HepG2 (cell line): ENCODE measurements at regions not wholly inside any gene's neighbourhood (a gene's known extent, or its start where the extent isn't known, plus 50 kb on each side); places are given as distances from the start of the nearest gene placed in this dataset.

ENCODE experiments used
- ATAC-seq: fragments of 200-7000 bp; cut with Tn5 transposase; 3 replicates; pipeline ENCODE4 v1.9.1; 2020; ENCODE audit warnings: mild to moderate bottlenecking, moderate library complexity
- BruUV-seq: library from RNA; stranded (reverse); fragments of 400-500 nt; replicated peaks from 2 replicates; lab custom pipeline; 2021; lab: Mats Ljungman, UMichigan
- CTCF ChIA-PET: fragments of 300-600 bp; formaldehyde crosslinking; extraction: SDS; loops from one replicate; lab custom pipeline; 2021; ENCODE audit warnings: low total read pairs, inconsistent platforms, low intra/inter-chr PET ratio; lab: Yijun Ruan, JAX
- POLR2A ChIA-PET: fragments of 350-600 bp; sonication (Branson Sonifier 250); formaldehyde crosslinking; loops from one replicate; lab custom pipeline; 2020; ENCODE audit warnings: antibody characterized with exemption, inconsistent platforms; lab: Yijun Ruan, JAX
- DNase-seq: peaks from one replicate; pipeline ENCODE4 v3.0.0-alpha.2; 2015; ENCODE audit warnings: low spot score
- FAIRE-seq: peaks from 3 replicates; lab custom pipeline; 2011; peaks lifted over from hg19 to GRCh38; lab: Jason Lieb, UNC
- H2AFZ ChIP-seq: one replicate; pipeline ENCODE4 v1.6.1; 2011; ENCODE audit warnings: low read length, inconsistent platforms
- H3K27ac ChIP-seq: fragments of 300-600 bp; 3 replicates; pipeline ENCODE4 v1.8.0; 2011; ENCODE audit warnings: mixed run types, mild to moderate bottlenecking, mixed read lengths, low read length, inconsistent platforms; ENCODE audit not compliant: insufficient read depth; ENCODE audit errors: extremely low read length
- H3K27me3 ChIP-seq, 2 experiments: fragments of 200-600 bp in 1 of 2; 2 replicates in 1 of 2; 3 replicates in 1 of 2; pipeline versions ENCODE4 v1.6.0 to v1.8.0; 2011; ENCODE audit warnings: low read length in 2 of 2, mild to moderate bottlenecking in 2 of 2, moderate library complexity in 2 of 2, inconsistent platforms in 1 of 2; ENCODE audit not compliant: insufficient read depth in 2 of 2, control insufficient read depth in 1 of 2
- H3K36me3 ChIP-seq, 2 experiments: fragments of 200-600 bp in 1 of 2; replicated peaks in 1 of 2; 2 replicates in 1 of 2; 3 replicates in 1 of 2; pipeline versions ENCODE4 v1.5.1 to v1.8.0; 2011; ENCODE audit warnings: low read length in 2 of 2, inconsistent platforms in 1 of 2; ENCODE audit not compliant: insufficient read depth in 2 of 2, control insufficient read depth in 1 of 2
- H3K4me1 ChIP-seq: 2 replicates; pipeline ENCODE4 v1.5.1; 2012; ENCODE audit warnings: low read length, inconsistent platforms; ENCODE audit not compliant: insufficient read depth
- H3K4me2 ChIP-seq: 2 replicates; pipeline ENCODE4 v1.6.0; 2011; ENCODE audit warnings: low read depth, low read length, inconsistent platforms
- H3K4me3 ChIP-seq, 3 experiments: fragments of 200-600 bp in 1 of 3; sonication (generic), shearing (Covaris generic) in 1 of 3; replicated peaks in 1 of 3; 2 replicates each; pipeline ENCODE4 v1.5.1; 2011 to 2016; ENCODE audit warnings: low read length in 3 of 3, inconsistent platforms in 2 of 3, low read depth in 2 of 3, mild to moderate bottlenecking in 2 of 3, control low read depth in 1 of 3, mixed read lengths in 1 of 3; ENCODE audit not compliant: insufficient read depth in 1 of 3
- H3K79me2 ChIP-seq: one replicate; pipeline ENCODE4 v1.6.1; 2011; ENCODE audit warnings: low read length, inconsistent platforms; ENCODE audit not compliant: insufficient read depth
- H3K9ac ChIP-seq: 2 replicates; pipeline ENCODE4 v1.6.0; 2011; ENCODE audit warnings: mild to moderate bottlenecking, low read depth, low read length, inconsistent platforms; ENCODE audit not compliant: insufficient read depth
- H3K9me3 ChIP-seq: 2 replicates; pipeline ENCODE4 v1.5.1; 2012; ENCODE audit warnings: mild to moderate bottlenecking, low read length
- H4K20me1 ChIP-seq: 2 replicates; pipeline ENCODE4 v1.6.0; 2011; ENCODE audit warnings: inconsistent platforms, mild to moderate bottlenecking, low read length, moderate library complexity; ENCODE audit not compliant: insufficient read depth
- KDM2A ChIP-seq: sonication (generic); formaldehyde crosslinking; IDR thresholded peaks from 2 replicates; pipeline ENCODE4 v1.4.0; 2020; ENCODE audit warnings: low read depth, missing genetic modification reagents, borderline replicate concordance
- MZF1 ChIP-seq: sonication (generic); formaldehyde crosslinking; IDR thresholded peaks from 2 replicates; pipeline ENCODE4 v1.8.1; 2023; ENCODE audit warnings: mild to moderate bottlenecking, missing genetic modification reagents, borderline replicate concordance
- NR2F2 ChIP-seq: IDR thresholded peaks from 2 replicates; pipeline ENCODE4 v1.6.1; 2012; ENCODE audit warnings: low read depth, inconsistent platforms, borderline replicate concordance
- PAF1 ChIP-seq: IDR thresholded peaks from 2 replicates; pipeline ENCODE4 v1.6.1; 2016; ENCODE audit warnings: missing genetic modification reagents, missing compliant biosample characterization
- ZNF441 ChIP-seq: sonication (generic); formaldehyde crosslinking; IDR thresholded peaks from 2 replicates; pipeline ENCODE4 v1.7.0; 2021; ENCODE audit warnings: missing genetic modification reagents, borderline replicate concordance
- WGBS: methylation state at CpG from one replicate; pipeline ENCODE4 v1.1.6; 2017; ENCODE audit warnings: low lambda C conversion rate; 5-methylcytosine and 5-hydroxymethylcytosine counted together
- in situ Hi-C: cut with HindIII; loops from 2 replicates; pipeline ENCODE4 v1.10.0; 2017; ENCODE audit warnings: low pct_unique_long_range_greater_than_20kb; ENCODE audit not compliant: extremely low pct_ligation_motif_present
- intact Hi-C: fragments of 100-400 bp; cut with micrococcal nuclease; formaldehyde crosslinking; loops from one replicate; pipeline ENCODE4 v1.10.0; 2022; ENCODE audit not compliant: unreplicated experiment
- TF ChIP-seq, protein P1 (sequence below): IDR thresholded peaks from 2 replicates; pipeline ENCODE4 v1.6.1; 2016; ENCODE audit warnings: control low read depth
- TF ChIP-seq, protein P2 (sequence below): IDR thresholded peaks from 2 replicates; pipeline ENCODE4 v1.4.0; 2020; ENCODE audit warnings: mild to moderate bottlenecking, missing genetic modification reagents

DNA sequence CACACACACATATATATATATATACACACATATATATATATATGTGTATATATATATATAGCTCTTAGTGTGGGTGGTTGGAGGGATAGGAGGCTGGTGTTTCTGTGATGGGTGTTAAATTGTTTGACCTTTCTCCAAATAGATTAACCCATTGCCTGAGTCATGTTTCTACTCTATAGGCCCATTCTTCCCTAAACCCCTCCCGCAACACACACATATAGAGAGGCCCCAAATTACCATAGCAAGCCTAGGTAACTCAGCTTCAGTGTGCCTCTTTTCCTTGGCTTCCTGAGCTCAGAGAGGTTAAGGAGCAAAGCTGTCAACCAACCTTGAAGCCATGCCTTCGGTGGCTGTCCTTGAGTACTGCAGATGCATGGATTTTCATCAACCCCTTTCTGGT lies 98.7 kb upstream of the ADO start:
- ATAC-seq (no peak), FAIRE-seq (no peak), DNase-seq (no peak)
- TF ChIP-seq, protein P1, sequence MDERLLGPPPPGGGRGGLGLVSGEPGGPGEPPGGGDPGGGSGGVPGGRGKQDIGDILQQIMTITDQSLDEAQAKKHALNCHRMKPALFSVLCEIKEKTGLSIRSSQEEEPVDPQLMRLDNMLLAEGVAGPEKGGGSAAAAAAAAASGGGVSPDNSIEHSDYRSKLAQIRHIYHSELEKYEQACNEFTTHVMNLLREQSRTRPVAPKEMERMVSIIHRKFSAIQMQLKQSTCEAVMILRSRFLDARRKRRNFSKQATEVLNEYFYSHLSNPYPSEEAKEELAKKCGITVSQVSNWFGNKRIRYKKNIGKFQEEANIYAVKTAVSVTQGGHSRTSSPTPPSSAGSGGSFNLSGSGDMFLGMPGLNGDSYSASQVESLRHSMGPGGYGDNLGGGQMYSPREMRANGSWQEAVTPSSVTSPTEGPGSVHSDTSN (CRISPR knock-in tag): no peak
- no peak for TF ChIP-seq MZF1 (CRISPR knock-in tag)
- no peak for TF ChIP-seq ZNF441
- no peak for TF ChIP-seq PAF1 (CRISPR knock-in tag)
- TF ChIP-seq KDM2A: no peak
- TF ChIP-seq, protein P2, sequence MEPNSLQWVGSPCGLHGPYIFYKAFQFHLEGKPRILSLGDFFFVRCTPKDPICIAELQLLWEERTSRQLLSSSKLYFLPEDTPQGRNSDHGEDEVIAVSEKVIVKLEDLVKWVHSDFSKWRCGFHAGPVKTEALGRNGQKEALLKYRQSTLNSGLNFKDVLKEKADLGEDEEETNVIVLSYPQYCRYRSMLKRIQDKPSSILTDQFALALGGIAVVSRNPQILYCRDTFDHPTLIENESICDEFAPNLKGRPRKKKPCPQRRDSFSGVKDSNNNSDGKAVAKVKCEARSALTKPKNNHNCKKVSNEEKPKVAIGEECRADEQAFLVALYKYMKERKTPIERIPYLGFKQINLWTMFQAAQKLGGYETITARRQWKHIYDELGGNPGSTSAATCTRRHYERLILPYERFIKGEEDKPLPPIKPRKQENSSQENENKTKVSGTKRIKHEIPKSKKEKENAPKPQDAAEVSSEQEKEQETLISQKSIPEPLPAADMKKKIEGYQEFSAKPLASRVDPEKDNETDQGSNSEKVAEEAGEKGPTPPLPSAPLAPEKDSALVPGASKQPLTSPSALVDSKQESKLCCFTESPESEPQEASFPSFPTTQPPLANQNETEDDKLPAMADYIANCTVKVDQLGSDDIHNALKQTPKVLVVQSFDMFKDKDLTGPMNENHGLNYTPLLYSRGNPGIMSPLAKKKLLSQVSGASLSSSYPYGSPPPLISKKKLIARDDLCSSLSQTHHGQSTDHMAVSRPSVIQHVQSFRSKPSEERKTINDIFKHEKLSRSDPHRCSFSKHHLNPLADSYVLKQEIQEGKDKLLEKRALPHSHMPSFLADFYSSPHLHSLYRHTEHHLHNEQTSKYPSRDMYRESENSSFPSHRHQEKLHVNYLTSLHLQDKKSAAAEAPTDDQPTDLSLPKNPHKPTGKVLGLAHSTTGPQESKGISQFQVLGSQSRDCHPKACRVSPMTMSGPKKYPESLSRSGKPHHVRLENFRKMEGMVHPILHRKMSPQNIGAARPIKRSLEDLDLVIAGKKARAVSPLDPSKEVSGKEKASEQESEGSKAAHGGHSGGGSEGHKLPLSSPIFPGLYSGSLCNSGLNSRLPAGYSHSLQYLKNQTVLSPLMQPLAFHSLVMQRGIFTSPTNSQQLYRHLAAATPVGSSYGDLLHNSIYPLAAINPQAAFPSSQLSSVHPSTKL (CRISPR knock-in tag): no peak
- no peak for TF ChIP-seq NR2F2
- in situ Hi-C loops: no loop called here
- Histone ChIP-seq H3K4me2 (no peak overlapping the region), H3K4me3 (no peak overlapping the region), H4K20me1 (no peaks in the 10 kb centered on the region), H3K9ac (no peak overlapping the region), H2AFZ (no peak overlapping the region), H3K27ac (no peak overlapping the region), H3K9me3 (peaks cover 6% of the 10 kb centered on the region; the same call in 1 of the 2 replicates), H3K4me1 (no peaks in the 10 kb centered on the region), H3K36me3 (no peaks in the 10 kb centered on the region), H3K79me2 (no peaks in the 10 kb centered on the region), H3K27me3 (no peaks in the 10 kb centered on the region)
- CTCF ChIA-PET: no interaction called here
- WGBS: 50% methylated on average over 2 of the region's 2 CpGs
- no TSS peak for BruUV-seq
- intact Hi-C loops: no loop called here
- POLR2A ChIA-PET: no interaction called here
